ENCODE measurements at regions not wholly inside any gene's neighbourhood (a gene's known extent, or its start where the extent isn't known, plus 50 kb on each side); places are given as distances from the start of the nearest gene placed in this dataset.

DNA sequence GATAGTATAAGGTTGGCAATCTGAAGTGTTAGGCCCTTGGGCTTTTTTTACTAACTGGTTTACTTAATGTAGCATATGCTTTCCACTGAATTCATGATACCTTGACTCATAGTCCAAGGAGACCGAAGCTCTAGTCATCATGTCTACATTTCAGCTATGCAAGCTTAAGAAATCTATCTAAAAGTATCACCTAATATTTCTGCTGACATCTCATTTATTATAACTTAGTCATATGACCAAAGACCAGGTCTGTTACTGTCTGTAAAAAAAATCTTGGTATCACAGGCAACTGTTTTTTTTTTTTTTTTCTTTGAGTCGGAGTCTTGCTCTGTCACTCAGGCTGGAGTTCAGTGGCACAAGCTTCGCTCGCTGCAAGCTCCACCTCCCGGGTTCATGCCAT is 814.0 kb upstream of the NDST4 start:
- Histone ChIP-seq H3K4me3 (replicated peaks in 1 of 3; ENCODE audit: insufficient read depth in 1 of 3, low read depth in 2 of 3, low read length in 3 of 3) (no peak overlapping the region), H3K4me1 (ENCODE audit: insufficient read depth, low read length) (no peaks in the 10 kb centered on the region), H3K4me2 (ENCODE audit: low read depth, low read length) (no peak overlapping the region), H3K36me3 (replicated peaks in 1 of 2; ENCODE audit: control insufficient read depth in 1 of 2, insufficient read depth in 2 of 2, low read length in 2 of 2) (no peaks in the 10 kb centered on the region), H3K27me3 (ENCODE audit: control insufficient read depth in 1 of 2, insufficient read depth in 2 of 2, low read length in 2 of 2) (no peaks in the 10 kb centered on the region), H2AFZ (ENCODE audit: low read length) (no peak overlapping the region), H3K79me2 (ENCODE audit: insufficient read depth, low read length) (no peaks in the 10 kb centered on the region), H3K9me3 (ENCODE audit: low read length) (no peaks in the 10 kb centered on the region), H3K9ac (ENCODE audit: insufficient read depth, low read depth, low read length) (no peak overlapping the region), H3K27ac (ENCODE audit: extremely low read length, insufficient read depth, low read length) (no peak overlapping the region), H4K20me1 (ENCODE audit: insufficient read depth, low read length) (no peaks in the 10 kb centered on the region)
- in situ Hi-C loops (cut with HindIII; ENCODE audit: extremely low pct_ligation_motif_present, low pct_unique_long_range_greater_than_20kb): no loop called here
- ATAC-seq (no peak), FAIRE-seq (no peak), DNase-seq (ENCODE audit: low spot score) (no peak)
- WGBS (ENCODE audit: low lambda C conversion rate): 0% methylated on average over 5 of the region's 5 CpGs
- ChIA-PET POLR2A (no interaction called here), CTCF (ENCODE audit: low intra/inter-chr PET ratio, low total read pairs) (no interaction called here)
- intact Hi-C loops (cut with micrococcal nuclease; ENCODE audit: unreplicated experiment): no loop called here
- TF ChIP-seq ZNF766 (CRISPR knock-in tag; IDR thresholded peaks at IDR 0.05; ENCODE audit: borderline replicate concordance) (no peak), POGZ (CRISPR knock-in tag; IDR thresholded peaks at IDR 0.05) (no peak), MAFF (IDR thresholded peaks at IDR 0.05; ENCODE audit: low read depth, low read length) (peak; percentile 60; the same call in 1 of the 2 replicates), MAFK (conservative IDR thresholded peaks at IDR 0.05 in 1 of 2, IDR thresholded peaks at IDR 0.05 in 1 of 2; ENCODE audit: low read length in 2 of 2) (peak; percentile 17 to 74; a peak in 2 of 4 replicates)
- no TSS peak for BruUV-seq (replicated peaks)

DNA sequence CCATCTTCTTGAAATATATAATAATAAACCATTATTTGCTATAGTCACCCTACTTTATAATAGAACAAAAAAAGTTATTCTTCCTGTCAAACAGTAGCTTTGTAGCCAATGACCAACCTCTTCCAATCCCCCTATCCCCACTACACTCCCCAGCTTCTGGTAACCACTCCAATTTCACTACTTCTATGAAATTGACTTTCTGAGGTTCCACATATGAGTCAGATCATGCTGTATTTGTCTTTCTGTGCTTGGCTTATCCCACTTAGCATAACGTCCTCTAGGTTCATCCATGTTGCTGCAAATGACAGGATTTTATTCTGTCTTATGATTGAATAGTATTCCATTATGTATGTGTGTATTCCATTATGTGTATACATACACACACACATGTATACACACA is 809.7 kb upstream of the NDST4 start:
- no peaks in the 10 kb centered on the region for H4K20me1 ChIP-seq (ENCODE audit: insufficient read depth, low read length)
- H3K4me1 ChIP-seq (ENCODE audit: insufficient read depth, low read length): no peaks in the 10 kb centered on the region
- BruUV-seq (replicated peaks): no TSS peak
- no peaks in the 10 kb centered on the region for H3K36me3 ChIP-seq (replicated peaks in 1 of 2; ENCODE audit: control insufficient read depth in 1 of 2, insufficient read depth in 2 of 2, low read length in 2 of 2)
- in situ Hi-C loops (cut with HindIII; ENCODE audit: extremely low pct_ligation_motif_present, low pct_unique_long_range_greater_than_20kb): no loop called here
- ATAC-seq (no peak), FAIRE-seq (no peak), DNase-seq (ENCODE audit: low spot score) (no peak)
- no peak overlapping the region for H3K27ac ChIP-seq (ENCODE audit: extremely low read length, insufficient read depth, low read length)
- no peaks in the 10 kb centered on the region for H3K9me3 ChIP-seq (ENCODE audit: low read length)
- TF ChIP-seq MAZ (IDR thresholded peaks at IDR 0.05; ENCODE audit: borderline replicate concordance, low read depth, low read length) (no peak), MAZ (CRISPR knock-in tag; IDR thresholded peaks at IDR 0.05; ENCODE audit: low read depth) (no peak), HNRNPH1 (optimal IDR thresholded peaks at IDR 0.05; ENCODE audit: low read depth, low read length) (no peak), PCBP1 (IDR thresholded peaks at IDR 0.05; ENCODE audit: borderline replicate concordance, low read depth, low read length) (no peak), ZNF740 (CRISPR knock-in tag; IDR thresholded peaks at IDR 0.05) (no peak), TRIM22 (IDR thresholded peaks at IDR 0.05) (no peak), ZNF780A (CRISPR knock-in tag; IDR thresholded peaks at IDR 0.05) (no peak), ZNF577 (CRISPR knock-in tag; IDR thresholded peaks at IDR 0.05; ENCODE audit: borderline replicate concordance, low read depth) (no peak)
- TF ChIP-seq, protein P1, sequence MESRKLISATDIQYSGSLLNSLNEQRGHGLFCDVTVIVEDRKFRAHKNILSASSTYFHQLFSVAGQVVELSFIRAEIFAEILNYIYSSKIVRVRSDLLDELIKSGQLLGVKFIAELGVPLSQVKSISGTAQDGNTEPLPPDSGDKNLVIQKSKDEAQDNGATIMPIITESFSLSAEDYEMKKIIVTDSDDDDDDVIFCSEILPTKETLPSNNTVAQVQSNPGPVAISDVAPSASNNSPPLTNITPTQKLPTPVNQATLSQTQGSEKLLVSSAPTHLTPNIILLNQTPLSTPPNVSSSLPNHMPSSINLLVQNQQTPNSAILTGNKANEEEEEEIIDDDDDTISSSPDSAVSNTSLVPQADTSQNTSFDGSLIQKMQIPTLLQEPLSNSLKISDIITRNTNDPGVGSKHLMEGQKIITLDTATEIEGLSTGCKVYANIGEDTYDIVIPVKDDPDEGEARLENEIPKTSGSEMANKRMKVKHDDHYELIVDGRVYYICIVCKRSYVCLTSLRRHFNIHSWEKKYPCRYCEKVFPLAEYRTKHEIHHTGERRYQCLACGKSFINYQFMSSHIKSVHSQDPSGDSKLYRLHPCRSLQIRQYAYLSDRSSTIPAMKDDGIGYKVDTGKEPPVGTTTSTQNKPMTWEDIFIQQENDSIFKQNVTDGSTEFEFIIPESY (CRISPR knock-in tag; IDR thresholded peaks at IDR 0.05): no peak
- H3K79me2 ChIP-seq (ENCODE audit: insufficient read depth, low read length): no peaks in the 10 kb centered on the region
- POLR2A ChIA-PET: no interaction called here
- intact Hi-C loops (cut with micrococcal nuclease; ENCODE audit: unreplicated experiment): no loop called here
- H3K9ac ChIP-seq (ENCODE audit: insufficient read depth, low read depth, low read length): no peak overlapping the region
- WGBS (ENCODE audit: low lambda C conversion rate): 0% methylated on average over 1 of the region's 1 CpG
- no peak overlapping the region for H3K4me2 ChIP-seq (ENCODE audit: low read depth, low read length)
- H3K4me3 ChIP-seq (replicated peaks in 1 of 3; ENCODE audit: insufficient read depth in 1 of 3, low read depth in 2 of 3, low read length in 3 of 3): no peak overlapping the region
- H3K27me3 ChIP-seq (ENCODE audit: control insufficient read depth in 1 of 2, insufficient read depth in 2 of 2, low read length in 2 of 2): no peaks in the 10 kb centered on the region
- no peak overlapping the region for H2AFZ ChIP-seq (ENCODE audit: low read length)
- CTCF ChIA-PET (ENCODE audit: low intra/inter-chr PET ratio, low total read pairs): no interaction called here

Measured in HepG2 (cell line).